H1 (cell line): ENCODE measurements at regions not wholly inside any gene's neighbourhood (a gene's known extent, or its start where the extent isn't known, plus 50 kb on each side); places are given as distances from the start of the nearest gene placed in this dataset.

Source experiments
- EP300 ChIP-seq, 2 experiments: IDR thresholded peaks; 1 replicate in 1 of 2; 2 replicates in 1 of 2; pipeline ENCODE4 v1.6.1; 2011 to 2012; ENCODE audit warnings: low read depth in 2 of 2, low read length in 2 of 2, mild to moderate bottlenecking in 2 of 2, borderline replicate concordance in 1 of 2, inconsistent platforms in 1 of 2, moderate library complexity in 1 of 2
- EZH2 ChIP-seq: fragments of 200-600 bp; sonication (generic); IDR thresholded peaks from 2 replicates; pipeline ENCODE4 v1.7.1; 2012; ENCODE audit warnings: low read depth, mild to moderate bottlenecking, moderate library complexity, low read length, inconsistent platforms; ENCODE audit not compliant: severe bottlenecking
- FOSL1 ChIP-seq: IDR thresholded peaks from 2 replicates; pipeline ENCODE4 v1.6.1; 2011; ENCODE audit warnings: mild to moderate bottlenecking, low read depth, low read length, moderate library complexity; ENCODE audit not compliant: insufficient read depth
- JUND ChIP-seq: IDR thresholded peaks from 2 replicates; pipeline ENCODE4 v1.6.1; 2011; ENCODE audit warnings: mild to moderate bottlenecking, improper control_type of control experiment, low read length
- KDM4A ChIP-seq: IDR thresholded peaks from one replicate; pipeline ENCODE4 v1.7.1; 2012; ENCODE audit warnings: low read depth, mild to moderate bottlenecking, moderate library complexity, low read length, inconsistent platforms; ENCODE audit not compliant: severe bottlenecking
- POLR2A ChIP-seq, 2 experiments: IDR thresholded peaks; 1 replicate in 1 of 2; 2 replicates in 1 of 2; pipeline ENCODE4 v1.6.1; 2011; ENCODE audit warnings: low read depth in 2 of 2, low read length in 2 of 2, mild to moderate bottlenecking in 2 of 2; ENCODE audit errors: control extremely low read depth in 1 of 2
- POLR2AphosphoS5 ChIP-seq: IDR thresholded peaks from 2 replicates; pipeline ENCODE4 v1.6.1; 2011; ENCODE audit warnings: low read depth, low read length
- RFX5 ChIP-seq: IDR thresholded peaks from 2 replicates; pipeline ENCODE4 v1.6.1; 2011; ENCODE audit warnings: low read depth, low read length, improper control_type of control experiment, borderline replicate concordance
- RNF2 ChIP-seq: fragments of 200-900, 300-1000 bp; sonication (generic); IDR thresholded peaks from 2 replicates; pipeline ENCODE4 v1.7.1; 2016; ENCODE audit warnings: borderline replicate concordance, low read depth, mild to moderate bottlenecking, antibody characterized with exemption, low read length; ENCODE audit not compliant: poor library complexity, severe bottlenecking; ENCODE audit errors: missing control alignments
- SP1 ChIP-seq: IDR thresholded peaks from 2 replicates; pipeline ENCODE4 v1.6.1; 2011; ENCODE audit warnings: low read depth, low read length
- SUZ12 ChIP-seq: fragments of 200-600 bp; sonication (generic); IDR thresholded peaks from 2 replicates; pipeline ENCODE4 v1.6.1; 2012; ENCODE audit warnings: mild to moderate bottlenecking, inconsistent platforms, low read length, moderate library complexity, mixed read lengths
- TCF12 ChIP-seq: IDR thresholded peaks from 2 replicates; pipeline ENCODE4 v1.6.1; 2011; ENCODE audit warnings: low read depth, mild to moderate bottlenecking, low read length
- USF2 ChIP-seq: IDR thresholded peaks from 2 replicates; pipeline ENCODE4 v1.6.1; 2011; ENCODE audit warnings: low read length, improper control_type of control experiment
- TF ChIP-seq, protein P1 (sequence below), 3 experiments: IDR thresholded peaks; 1 replicate in 2 of 3; 2 replicates in 1 of 3; pipeline versions ENCODE4 v1.5.1 to v1.6.1; 2011; ENCODE audit warnings: low read length in 3 of 3, mild to moderate bottlenecking in 3 of 3, inconsistent platforms in 2 of 3, low read depth in 1 of 3, moderate library complexity in 1 of 3; ENCODE audit not compliant: insufficient read depth in 1 of 3; ENCODE audit errors: control extremely low read depth in 1 of 3

GRCh38 chr12:24027352-24027751, 77.9 kb upstream of the SOX5 start:
- TF ChIP-seq KDM4A (no peak), POLR2AphosphoS5 (no peak), RFX5 (no peak), EP300 (IDR thresholded peaks at IDR 0.05; ENCODE audit: borderline replicate concordance in 1 of 2, low read depth in 2 of 2, low read length in 2 of 2) (no peak), FOSL1 (no peak), SP1 (no peak), RNF2 (no peak), SUZ12 (no peak), POLR2A (IDR thresholded peaks at IDR 0.05; ENCODE audit: control extremely low read depth in 1 of 2, low read depth in 2 of 2, low read length in 2 of 2) (no peak), EZH2 (no peak), USF2 (no peak), JUND (no peak), TCF12 (no peak)
- TF ChIP-seq, protein P1, sequence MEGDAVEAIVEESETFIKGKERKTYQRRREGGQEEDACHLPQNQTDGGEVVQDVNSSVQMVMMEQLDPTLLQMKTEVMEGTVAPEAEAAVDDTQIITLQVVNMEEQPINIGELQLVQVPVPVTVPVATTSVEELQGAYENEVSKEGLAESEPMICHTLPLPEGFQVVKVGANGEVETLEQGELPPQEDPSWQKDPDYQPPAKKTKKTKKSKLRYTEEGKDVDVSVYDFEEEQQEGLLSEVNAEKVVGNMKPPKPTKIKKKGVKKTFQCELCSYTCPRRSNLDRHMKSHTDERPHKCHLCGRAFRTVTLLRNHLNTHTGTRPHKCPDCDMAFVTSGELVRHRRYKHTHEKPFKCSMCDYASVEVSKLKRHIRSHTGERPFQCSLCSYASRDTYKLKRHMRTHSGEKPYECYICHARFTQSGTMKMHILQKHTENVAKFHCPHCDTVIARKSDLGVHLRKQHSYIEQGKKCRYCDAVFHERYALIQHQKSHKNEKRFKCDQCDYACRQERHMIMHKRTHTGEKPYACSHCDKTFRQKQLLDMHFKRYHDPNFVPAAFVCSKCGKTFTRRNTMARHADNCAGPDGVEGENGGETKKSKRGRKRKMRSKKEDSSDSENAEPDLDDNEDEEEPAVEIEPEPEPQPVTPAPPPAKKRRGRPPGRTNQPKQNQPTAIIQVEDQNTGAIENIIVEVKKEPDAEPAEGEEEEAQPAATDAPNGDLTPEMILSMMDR (IDR thresholded peaks at IDR 0.05; ENCODE audit: control extremely low read depth in 1 of 3, insufficient read depth in 1 of 3, low read depth in 1 of 3, low read length in 3 of 3) = peak; percentile 4 to 46 (median 24); a peak in 2 of 4 replicates
